ENCODE measurements at regions not wholly inside any gene's neighbourhood (a gene's known extent, or its start where the extent isn't known, plus 50 kb on each side); places are given as distances from the start of the nearest gene placed in this dataset.

DNA sequence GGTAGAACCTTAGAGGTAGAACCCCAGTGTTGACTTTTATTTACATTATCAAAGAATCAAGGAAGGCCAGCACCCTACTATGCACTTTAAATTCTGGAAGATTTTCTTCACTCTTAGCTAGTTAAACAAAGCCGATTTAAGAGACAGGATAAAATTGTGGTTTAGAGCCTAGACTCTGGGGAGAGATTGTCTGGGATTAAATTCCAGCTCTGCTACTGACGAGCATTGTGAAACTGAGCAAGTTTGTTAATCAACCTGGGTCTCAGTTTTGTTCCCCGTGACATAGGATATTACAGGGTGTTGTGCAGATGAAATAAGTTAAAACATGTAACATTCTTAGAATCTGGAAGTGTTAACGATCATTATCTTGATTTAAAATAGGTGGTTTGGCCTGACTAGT, 83.5 kb downstream of the FEM1C start:
- TF ChIP-seq GATA3 (IDR thresholded peaks at IDR 0.05; ENCODE audit: low read depth, low read length): no peak
- no peak for TF ChIP-seq GATA2 (IDR thresholded peaks at IDR 0.05; ENCODE audit: low read depth, low read length)

Measured in SH-SY5Y (cell line).